ENCODE measurements at regions not wholly inside any gene's neighbourhood (a gene's known extent, or its start where the extent isn't known, plus 50 kb on each side); places are given as distances from the start of the nearest gene placed in this dataset.

- H3K9me3 ChIP-seq: no peaks in the 10 kb centered on the region
- no peaks in the 10 kb centered on the region for H3K36me3 ChIP-seq
- no peak for ATAC-seq
- TF ChIP-seq CTCF (IDR thresholded peaks at IDR 0.05): no peak
- TF ChIP-seq POLR2A (IDR thresholded peaks at IDR 0.05): no peak
- no peak for TF ChIP-seq EP300 (IDR thresholded peaks at IDR 0.05)
- no peak for TF ChIP-seq POLR2AphosphoS5 (IDR thresholded peaks at IDR 0.05)
- H3K27ac ChIP-seq: no peak overlapping the region
- H3K4me3 ChIP-seq: no peak overlapping the region
- no peaks in the 10 kb centered on the region for H3K27me3 ChIP-seq
- H3K4me1 ChIP-seq: no peaks in the 10 kb centered on the region
- 61 to 79% methylated on average over 5 to 6 of the region's 8 CpGs for WGBS, 2 donors (ENCODE audit: low coverage in 1 of 2)
Measured at GRCh38 chr18:61643884-61644647, 248.7 kb downstream of the RNF152 start.

GRCh38 chr18:61639886-61640285 lies 252.9 kb downstream of the RNF152 start:
- no peak for ATAC-seq
- TF ChIP-seq CTCF (IDR thresholded peaks at IDR 0.05) (no peak), POLR2AphosphoS5 (IDR thresholded peaks at IDR 0.05) (no peak), POLR2A (IDR thresholded peaks at IDR 0.05) (no peak), EP300 (IDR thresholded peaks at IDR 0.05) (no peak)
- Histone ChIP-seq H3K9me3 (no peaks in the 10 kb centered on the region), H3K4me1 (peaks cover 0 to 11% (median 3%) of the 10 kb centered on the region in 3 donors), H3K4me3 (no peak overlapping the region), H3K27me3 (no peaks in the 10 kb centered on the region), H3K27ac (no peak overlapping the region), H3K36me3 (no peaks in the 10 kb centered on the region)
- 94 to 95% methylated on average over 1 to 2 of the region's 2 CpGs for WGBS, 2 donors (ENCODE audit: low coverage in 1 of 2)

- Histone ChIP-seq H3K27me3 (no peaks in the 10 kb centered on the region), H3K27ac (no peak overlapping the region), H3K9me3 (no peaks in the 10 kb centered on the region), H3K4me1 (peaks cover 0 to 11% (median 3%) of the 10 kb centered on the region in 3 donors), H3K4me3 (no peak overlapping the region), H3K36me3 (no peaks in the 10 kb centered on the region)
- no peak for ATAC-seq
- TF ChIP-seq POLR2AphosphoS5 (IDR thresholded peaks at IDR 0.05) (no peak), CTCF (IDR thresholded peaks at IDR 0.05) (no peak), POLR2A (IDR thresholded peaks at IDR 0.05) (no peak), EP300 (IDR thresholded peaks at IDR 0.05) (no peak)
- 31 to 35% methylated on average over 3 of the region's 4 CpGs for WGBS, 2 donors (ENCODE audit: low coverage in 1 of 2)
Measured at GRCh38 chr18:61637905-61638595, 254.8 kb downstream of the RNF152 start.

- H3K27me3 ChIP-seq: no peaks in the 10 kb centered on the region
- 40 to 100% methylated on average over 1 of the region's 8 CpGs for WGBS, 2 donors (ENCODE audit: low coverage in 1 of 2)
- no peak overlapping the region for H3K4me3 ChIP-seq
- no peak overlapping the region for H3K27ac ChIP-seq
- H3K36me3 ChIP-seq: no peaks in the 10 kb centered on the region
- TF ChIP-seq POLR2A (IDR thresholded peaks at IDR 0.05) (no peak), CTCF (IDR thresholded peaks at IDR 0.05) (no peak), EP300 (IDR thresholded peaks at IDR 0.05) (no peak)
- H3K9me3 ChIP-seq: no peaks in the 10 kb centered on the region
- no peak for ATAC-seq
- peaks cover 0 to 11% (median 3%) of the 10 kb centered on the region in 3 donors for H3K4me1 ChIP-seq
Measured at GRCh38 chr18:61637319-61637718, 255.5 kb downstream of the RNF152 start.
